PC-9 (cell line): ENCODE measurements at regions not wholly inside any gene's neighbourhood (a gene's known extent, or its start where the extent isn't known, plus 50 kb on each side); places are given as distances from the start of the nearest gene placed in this dataset.

Source experiments
- CTCF ChIP-seq: fragments of 200-600 bp; sonication (generic); conservative IDR thresholded peaks from 2 replicates; pipeline ENCODE4 v1.6.1; 2017; ENCODE audit warnings: mixed run types, antibody characterized with exemption, mild to moderate bottlenecking, moderate library complexity
- EZH2 ChIP-seq: fragments of 200-600 bp; sonication (generic); IDR thresholded peaks from 2 replicates; pipeline ENCODE4 v1.8.0; 2017; ENCODE audit warnings: antibody characterized with exemption, low read depth

GRCh38 chr3:163753033-163753432, 1325.3 kb downstream of the SI start:
- TF ChIP-seq CTCF (no peak), EZH2 (no peak)
